HK-2 (cell line): ENCODE measurements at regions not wholly inside any gene's neighbourhood (a gene's known extent, or its start where the extent isn't known, plus 50 kb on each side); places are given as distances from the start of the nearest gene placed in this dataset.
"Not testable (repeated sequence)": the region's sequence is repeated elsewhere in the genome, so short reads cannot be mapped to it uniquely, and the experiment has no call there.

Experiments
- DNase-seq: peaks from one replicate; pipeline ENCODE4 v3.0.0-alpha.2; 2018; ENCODE audit not compliant: unreplicated experiment

DNA sequence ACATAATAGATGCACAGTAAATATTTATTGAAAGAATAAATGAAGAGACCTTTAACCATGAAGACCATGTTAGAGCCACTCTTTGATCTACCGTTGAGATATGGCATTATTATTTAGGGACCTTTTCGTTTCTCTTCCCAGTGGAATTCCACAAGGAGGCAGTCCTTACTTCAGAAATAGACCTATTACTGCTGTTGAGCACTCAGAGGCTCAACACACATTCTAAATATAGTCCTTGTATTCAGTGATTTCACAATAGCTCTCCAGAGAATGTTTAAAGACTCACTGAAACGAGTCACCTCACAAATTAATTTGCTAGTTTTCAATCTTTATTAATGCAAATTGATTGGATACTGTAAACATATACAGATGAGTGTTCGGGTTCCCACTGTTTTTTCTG is 603.8 kb downstream of the CDH8 start:
- DNase-seq: no peak

GRCh38 chr16:61421111-61421510 is 615.1 kb downstream of the CDH8 start:
- no peak for DNase-seq

DNA sequence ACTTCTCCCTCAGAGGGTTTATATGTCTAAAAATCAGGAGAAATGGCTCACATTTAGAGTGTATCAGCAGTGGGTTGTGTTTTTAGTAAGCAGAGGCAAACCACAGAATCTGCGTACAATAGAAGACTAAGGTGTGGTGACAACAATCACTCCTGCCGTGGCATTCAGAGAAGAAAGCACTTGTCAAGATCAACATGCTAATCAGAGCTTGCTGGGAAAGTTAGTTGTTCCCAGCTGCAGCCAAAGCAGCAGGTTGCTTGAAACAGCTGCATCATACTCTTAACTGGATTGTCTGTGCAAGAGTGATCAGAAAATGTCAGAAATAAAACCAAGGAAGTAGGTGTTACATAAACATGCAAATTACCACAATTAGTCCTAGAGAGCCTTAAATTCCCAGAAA is 616.4 kb downstream of the CDH8 start:
- no peak for DNase-seq

GRCh38 chr16:61418802-61419201 is 617.4 kb downstream of the CDH8 start:
- DNase-seq: not testable (repeated sequence)

DNA sequence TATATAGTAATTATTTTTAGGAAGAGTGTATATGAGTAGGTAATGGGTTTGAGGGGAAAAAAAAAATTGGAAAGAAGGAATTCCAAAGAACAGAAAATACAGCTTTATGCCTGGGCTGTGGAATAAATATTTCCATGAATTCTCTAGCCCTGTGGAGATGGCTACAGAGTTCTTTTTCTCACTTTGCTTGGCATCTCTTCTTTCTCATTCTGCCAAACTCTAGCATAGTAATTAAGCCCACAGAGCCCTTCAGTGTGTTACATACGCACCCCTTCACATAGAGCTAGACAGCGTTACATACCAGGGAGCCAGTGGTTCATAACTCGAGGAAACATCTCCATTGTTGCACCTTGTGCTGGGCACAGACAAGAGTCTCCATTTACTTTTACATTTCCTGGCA is 621.1 kb downstream of the CDH8 start:
- DNase-seq: no peak

DNA sequence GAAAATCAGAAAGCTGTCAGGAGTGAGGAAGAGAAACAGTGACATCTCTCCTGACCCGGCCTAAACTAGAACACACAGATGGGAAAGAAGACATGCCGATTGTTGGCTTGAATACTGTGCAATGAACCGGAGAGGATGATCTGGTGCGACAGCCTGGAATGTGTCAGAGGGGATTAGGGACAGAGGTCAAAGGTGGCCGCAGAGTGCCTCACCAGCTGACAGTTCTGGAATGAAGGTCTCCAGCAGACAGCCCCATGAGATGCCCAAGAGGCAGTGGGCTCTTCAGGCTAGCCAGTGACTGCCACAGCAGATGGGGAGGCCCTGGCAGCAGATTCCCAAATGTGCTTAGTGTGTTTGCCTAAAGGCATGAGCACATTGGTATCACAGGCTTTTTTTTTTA is 623.2 kb downstream of the CDH8 start:
- no peak for DNase-seq

- DNase-seq: no peak
Measured at GRCh38 chr16:61412562-61412961, 623.7 kb downstream of the CDH8 start.

GRCh38 chr16:61409604-61410003 is 626.6 kb downstream of the CDH8 start:
- no peak for DNase-seq

DNA sequence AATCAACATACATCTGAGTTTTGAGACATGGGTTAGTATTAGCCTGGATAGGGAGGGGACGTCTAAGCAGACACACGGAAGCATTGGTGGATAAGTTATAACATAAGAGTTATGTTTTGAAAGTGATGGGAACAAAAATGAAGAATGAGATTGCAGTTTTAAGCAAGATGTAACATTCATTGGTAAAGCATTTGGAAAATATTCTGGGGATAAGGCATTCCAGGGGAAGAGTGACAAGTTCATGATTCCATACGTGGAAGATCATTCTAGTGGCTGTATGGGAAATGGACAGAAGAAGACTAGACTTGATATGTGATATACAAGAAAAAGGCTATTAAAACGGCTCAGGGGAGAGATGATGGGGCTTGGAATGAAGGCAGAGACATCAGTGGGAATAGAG is 632.9 kb downstream of the CDH8 start:
- no peak for DNase-seq

GRCh38 chr16:61391896-61392295 is 644.3 kb downstream of the CDH8 start:
- no peak for DNase-seq

GRCh38 chr16:61390965-61391637 is 645.1 kb downstream of the CDH8 start:
- DNase-seq: no peak

DNA sequence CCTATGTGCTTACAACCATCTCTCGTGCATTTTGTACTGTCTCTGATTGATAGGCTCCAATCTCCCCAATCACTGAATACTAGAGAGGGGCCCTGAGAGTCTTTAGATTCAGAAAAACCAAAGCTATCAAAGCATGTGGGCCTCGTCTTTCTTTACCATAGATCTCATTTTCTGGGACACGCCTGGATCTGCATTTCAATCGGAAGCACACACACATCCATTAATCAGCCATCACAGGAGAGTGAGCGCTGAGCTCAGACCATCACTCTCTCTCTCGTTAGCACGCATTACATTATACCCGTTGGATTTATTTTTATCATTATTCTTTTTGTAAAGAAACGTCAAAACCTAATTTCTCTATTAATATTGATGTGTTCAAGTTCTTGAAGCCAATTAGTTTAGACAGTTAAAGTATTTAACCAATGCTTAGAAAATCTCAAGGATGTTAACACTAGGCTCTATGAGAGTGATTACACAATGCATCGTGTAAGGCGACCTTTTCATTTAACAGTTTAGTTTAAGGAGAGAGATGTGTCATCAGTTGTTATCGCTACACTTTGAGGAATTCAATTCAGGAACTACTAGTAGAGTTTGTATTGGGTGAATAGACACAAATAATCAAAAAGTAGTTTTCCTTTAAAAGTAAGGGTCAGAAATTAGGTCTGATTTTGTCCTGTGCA is 650.7 kb downstream of the CDH8 start:
- DNase-seq: no peak

DNA sequence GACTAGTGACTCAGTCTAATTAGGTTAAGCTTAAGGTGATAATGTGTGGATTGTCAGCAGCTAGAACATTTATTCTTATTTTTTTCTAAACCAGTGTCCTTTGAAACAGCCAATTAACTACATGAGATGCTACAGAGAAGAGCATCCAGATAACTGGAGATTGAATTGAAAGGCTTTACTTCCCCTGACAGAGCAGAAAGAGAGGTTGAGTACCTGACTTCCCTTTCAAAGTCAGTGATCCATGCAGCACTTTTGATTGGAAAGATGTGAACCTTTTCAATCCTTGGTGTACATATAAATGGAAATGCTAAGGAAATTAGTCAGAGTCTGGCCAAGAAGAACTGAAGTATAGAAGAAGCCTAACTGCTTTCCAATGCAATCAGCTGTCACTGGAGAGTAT is 653.8 kb downstream of the CDH8 start:
- DNase-seq: no peak

- DNase-seq: no peak
Measured at GRCh38 chr16:61379311-61379710, 656.9 kb downstream of the CDH8 start.

GRCh38 chr16:61374071-61374470 is 662.2 kb downstream of the CDH8 start:
- DNase-seq: no peak

DNA sequence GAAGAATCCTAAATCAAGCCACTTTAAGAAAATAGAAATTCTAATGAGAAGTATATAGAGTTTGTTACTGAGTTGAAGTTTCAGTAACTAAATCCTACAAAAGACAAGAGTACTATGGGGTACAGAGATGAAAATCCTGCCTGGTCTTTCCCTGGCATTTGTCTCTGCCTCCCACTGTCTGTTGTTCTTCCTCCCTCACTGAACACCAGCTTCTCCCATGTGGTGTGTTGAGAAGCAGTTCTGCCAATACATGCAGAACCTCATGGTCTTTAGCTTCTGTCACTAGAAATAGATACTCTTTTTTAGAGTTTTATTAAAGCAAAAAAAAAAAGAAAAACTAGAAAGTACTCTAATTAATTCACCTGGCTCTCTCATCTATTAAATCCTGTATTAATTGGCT is 664.4 kb downstream of the CDH8 start:
- no peak for DNase-seq

DNA sequence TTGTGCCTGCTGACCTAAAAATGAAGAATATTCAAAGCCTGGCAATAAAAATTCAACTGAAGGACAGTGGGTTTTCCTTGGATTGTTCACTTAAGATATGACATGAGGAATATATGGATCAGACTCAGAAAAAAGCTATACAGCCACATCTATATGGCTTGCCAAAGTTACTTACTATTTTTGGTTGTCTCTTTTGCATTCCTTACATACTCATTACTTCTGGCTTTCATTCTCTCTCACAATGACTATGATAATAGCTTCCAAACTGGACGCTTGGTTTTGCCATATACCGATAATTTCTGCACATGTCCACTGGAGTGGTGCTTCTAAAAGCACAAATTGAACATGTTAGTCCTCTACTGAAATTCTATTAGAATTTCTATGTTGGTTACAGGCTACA is 664.9 kb downstream of the CDH8 start:
- DNase-seq: no peak

- no peak for DNase-seq
Measured at GRCh38 chr16:61370564-61370963, 665.7 kb downstream of the CDH8 start.

DNA sequence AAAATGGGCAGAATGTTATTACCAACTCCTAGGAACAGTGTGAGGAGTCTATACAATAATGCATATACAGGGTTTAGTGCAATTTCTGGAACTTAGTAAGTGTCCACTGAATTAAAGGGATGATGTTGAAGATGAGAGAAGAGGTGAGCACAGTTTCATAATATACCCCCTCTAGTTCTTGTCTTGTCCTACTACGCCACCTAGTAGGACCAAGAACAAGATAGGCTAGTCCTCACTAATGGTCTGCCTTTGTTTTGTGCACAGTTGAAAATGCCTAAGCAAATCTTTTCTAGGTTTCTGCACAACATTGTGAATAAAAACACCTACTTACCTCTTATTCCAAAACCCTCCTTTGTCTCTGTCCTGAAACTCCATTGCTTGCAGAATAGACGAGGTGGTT is 670.2 kb downstream of the CDH8 start:
- no peak for DNase-seq

- no peak for DNase-seq
Measured at GRCh38 chr16:61364990-61365389, 671.2 kb downstream of the CDH8 start.

- no peak for DNase-seq
Measured at GRCh38 chr16:61362585-61362984, 673.7 kb downstream of the CDH8 start.

DNA sequence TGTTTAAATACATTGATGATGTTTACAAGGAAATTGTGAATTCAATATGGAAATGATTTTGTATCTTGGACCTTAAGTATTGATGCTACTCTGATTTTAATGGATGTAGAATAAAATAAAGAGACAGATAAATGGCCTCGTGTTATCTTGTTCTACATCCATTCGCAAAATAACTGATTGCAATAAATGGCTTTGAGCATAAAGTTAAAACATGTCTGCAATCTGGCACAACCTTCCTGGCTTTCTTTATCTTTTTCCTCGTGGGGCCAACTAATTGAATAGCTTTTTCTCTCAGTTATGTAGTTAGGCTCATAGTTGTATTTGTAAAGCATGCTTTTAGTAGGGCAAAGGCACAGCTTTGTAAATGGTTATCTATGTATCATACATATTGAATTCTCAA is 691.4 kb downstream of the CDH8 start:
- no peak for DNase-seq

- DNase-seq: no peak
Measured at GRCh38 chr16:61332461-61332860, 703.8 kb downstream of the CDH8 start.

DNA sequence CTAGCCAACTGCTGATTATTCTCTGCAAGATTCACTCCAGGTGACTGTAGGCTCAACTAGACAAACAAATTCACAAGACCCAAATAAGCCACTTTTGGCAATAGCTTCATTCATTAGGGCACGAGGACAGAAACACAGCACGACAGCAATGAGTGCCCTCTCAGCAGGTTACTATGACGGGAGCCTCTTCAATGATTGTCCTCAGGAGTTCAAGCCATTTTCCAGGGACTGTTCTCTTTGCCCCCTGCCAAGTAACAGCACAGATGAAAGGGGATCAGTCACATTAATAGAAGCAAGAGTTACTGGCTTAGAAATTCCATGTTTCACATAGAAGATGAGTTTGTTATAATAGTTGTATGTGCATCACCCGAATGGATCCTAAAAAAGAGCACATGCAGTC is 712.2 kb downstream of the CDH8 start:
- DNase-seq: no peak
